Activated CD8-positive, alpha-beta memory T cell treated with anti-CD3 and anti-CD28 coated beads for 24 hours (primary cell): ENCODE measurements at regions not wholly inside any gene's neighbourhood (a gene's known extent, or its start where the extent isn't known, plus 50 kb on each side); places are given as distances from the start of the nearest gene placed in this dataset.
"Not testable (repeated sequence)": the region's sequence is repeated elsewhere in the genome, so short reads cannot be mapped to it uniquely, and the experiment has no call there.

Source experiments
- DNase-seq: peaks from one replicate; pipeline ENCODE4 v3.0.0-alpha.2; 2020

DNA sequence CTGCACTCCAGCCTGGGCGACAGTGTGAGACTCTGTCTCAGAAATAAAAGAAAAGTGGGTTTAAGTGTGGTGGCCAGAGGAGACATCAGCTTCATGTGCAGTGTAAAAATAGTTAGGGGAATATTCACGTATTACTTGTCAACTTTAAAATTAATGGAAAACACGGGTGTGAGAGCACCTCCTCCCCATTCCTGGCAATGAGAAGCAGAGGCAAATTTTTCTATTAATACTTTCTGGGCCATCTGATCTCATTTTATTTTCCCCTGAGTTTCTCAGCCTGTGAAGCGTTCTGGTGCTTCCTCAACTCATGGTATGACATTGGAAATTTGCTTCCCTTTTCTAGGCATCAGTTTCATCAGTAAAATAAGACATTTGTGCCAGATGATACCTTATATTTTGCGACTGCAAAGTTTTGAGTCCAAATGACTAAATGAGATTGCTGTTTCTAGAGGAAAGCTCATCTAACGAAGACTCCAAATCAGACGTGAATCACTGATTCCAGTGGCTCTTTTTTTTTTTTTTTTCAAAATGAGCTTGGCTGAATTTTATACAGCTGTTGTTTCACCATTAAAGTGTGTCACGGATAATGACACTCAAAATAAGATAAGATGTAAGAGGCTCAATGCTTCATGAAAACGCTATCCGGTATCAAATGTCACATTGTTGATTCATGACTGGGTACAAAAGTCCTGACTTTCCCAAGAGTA, 104.6 kb downstream of the MSX2 start:
- no peak for DNase-seq

DNA sequence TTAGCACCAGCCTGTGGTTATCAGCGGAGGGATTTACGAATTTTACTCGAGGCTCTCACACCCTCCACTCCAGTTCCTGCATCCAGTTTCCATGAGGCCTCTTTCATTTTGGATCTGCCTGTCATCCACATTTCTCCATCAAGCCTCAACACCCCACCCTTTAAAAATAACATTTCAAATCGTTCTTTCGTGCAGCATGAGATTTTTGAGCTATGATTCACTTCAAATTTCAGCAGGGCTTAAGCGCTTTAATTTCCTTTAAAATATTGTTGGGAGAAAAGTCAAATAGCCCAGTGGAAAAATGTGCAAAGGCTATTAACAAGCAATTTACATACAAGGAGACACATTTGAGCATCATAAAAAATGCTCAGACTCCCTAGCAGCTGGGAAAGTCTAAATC, 103.2 kb downstream of the MSX2 start:
- no peak for DNase-seq

DNA sequence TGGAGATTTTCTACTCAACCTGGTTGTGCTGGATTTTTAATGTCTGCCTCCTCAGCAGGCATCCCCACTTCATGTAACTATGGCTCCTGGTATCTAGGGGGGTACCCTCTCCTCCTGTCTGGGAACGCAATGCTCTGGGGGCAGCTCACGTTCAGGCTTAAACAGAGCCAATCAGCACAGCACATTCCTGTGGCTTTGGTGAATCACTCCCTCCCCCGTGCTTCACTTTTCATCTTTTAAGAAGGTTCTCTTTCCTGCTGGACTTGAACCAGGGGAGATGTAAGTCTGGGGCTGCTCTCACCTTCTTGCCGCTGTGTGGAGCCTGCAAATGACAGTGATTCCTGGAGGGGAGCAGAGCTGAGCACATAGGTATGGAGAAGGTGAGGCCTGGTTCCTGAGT, 101.2 kb downstream of the MSX2 start:
- no peak for DNase-seq

GRCh38 chr5:174818430-174818829, 94.0 kb downstream of the MSX2 start:
- DNase-seq, result no peak

GRCh38 chr5:174817610-174818009, 93.2 kb downstream of the MSX2 start:
- DNase-seq, result no peak

GRCh38 chr5:174816858-174817257, 92.5 kb downstream of the MSX2 start:
- DNase-seq, result no peak

- no peak for DNase-seq
These were observed 87.1 kb downstream of the MSX2 start for GRCh38 chr5:174811438-174811837.

GRCh38 chr5:174810796-174811195, 86.4 kb downstream of the MSX2 start:
- no peak for DNase-seq

- DNase-seq, result no peak
These were observed 83.1 kb downstream of the MSX2 start for GRCh38 chr5:174807471-174807870.

- no peak for DNase-seq
These were observed 82.3 kb downstream of the MSX2 start for GRCh38 chr5:174806729-174807128.

DNA sequence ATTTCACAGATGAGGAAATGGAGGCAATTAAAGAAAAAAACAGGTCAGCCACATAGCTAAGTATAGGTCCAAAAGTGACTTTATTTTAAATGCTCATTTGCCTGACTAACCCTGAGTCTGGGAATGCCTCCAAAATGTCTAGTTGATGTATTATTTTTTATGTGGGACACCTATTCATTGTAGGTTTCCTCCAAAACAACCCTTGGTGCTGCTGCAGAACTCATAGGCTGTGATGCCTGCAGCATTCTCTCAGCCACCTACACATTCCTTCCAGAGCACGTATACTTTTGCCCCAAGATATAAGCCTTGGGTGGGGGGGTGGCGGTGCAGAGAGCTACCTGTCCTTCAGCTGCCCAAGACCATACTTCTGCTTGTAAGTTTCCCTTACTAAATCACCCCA, 77.4 kb downstream of the MSX2 start:
- no peak for DNase-seq

- no peak for DNase-seq
These were observed 76.1 kb downstream of the MSX2 start for GRCh38 chr5:174800435-174800834.

DNA sequence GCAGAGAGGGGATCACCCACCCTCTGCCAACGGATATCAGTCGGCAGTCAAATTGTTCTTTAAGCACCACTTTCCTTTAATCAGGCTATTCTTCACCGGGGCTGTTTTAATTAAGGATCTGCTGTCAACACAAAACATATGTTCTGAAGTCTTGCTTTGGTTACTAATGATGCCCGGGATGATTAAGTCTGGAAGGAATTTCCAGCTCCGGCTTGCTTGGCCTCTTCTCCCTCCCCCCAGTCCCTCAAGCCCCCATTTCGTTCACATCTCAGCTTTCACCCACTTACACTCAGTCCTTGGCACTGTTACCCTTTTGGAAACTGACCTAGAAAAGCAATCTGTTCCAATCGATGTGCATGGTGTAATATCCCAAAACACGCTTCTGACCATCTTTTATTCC, 74.7 kb downstream of the MSX2 start:
- DNase-seq, result no peak

DNA sequence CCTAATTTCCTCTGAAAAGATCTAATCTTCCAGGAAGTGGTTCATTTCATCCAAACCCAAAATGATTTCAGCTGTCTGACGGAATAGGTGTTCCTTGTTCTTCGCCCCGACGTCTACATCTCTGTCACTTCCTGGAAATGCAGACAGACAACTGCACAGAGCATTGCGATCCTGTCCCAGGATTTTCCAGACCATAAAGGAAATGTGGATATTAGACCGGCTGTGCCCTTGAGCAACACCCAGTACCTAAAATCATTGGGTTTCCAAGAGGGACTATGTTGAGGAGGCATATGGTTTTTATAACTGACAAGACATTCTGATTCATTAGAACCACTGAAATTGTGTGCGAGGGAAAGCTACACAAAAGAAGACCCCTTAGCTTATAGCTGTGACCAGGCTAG, 74.2 kb downstream of the MSX2 start:
- no peak for DNase-seq

DNA sequence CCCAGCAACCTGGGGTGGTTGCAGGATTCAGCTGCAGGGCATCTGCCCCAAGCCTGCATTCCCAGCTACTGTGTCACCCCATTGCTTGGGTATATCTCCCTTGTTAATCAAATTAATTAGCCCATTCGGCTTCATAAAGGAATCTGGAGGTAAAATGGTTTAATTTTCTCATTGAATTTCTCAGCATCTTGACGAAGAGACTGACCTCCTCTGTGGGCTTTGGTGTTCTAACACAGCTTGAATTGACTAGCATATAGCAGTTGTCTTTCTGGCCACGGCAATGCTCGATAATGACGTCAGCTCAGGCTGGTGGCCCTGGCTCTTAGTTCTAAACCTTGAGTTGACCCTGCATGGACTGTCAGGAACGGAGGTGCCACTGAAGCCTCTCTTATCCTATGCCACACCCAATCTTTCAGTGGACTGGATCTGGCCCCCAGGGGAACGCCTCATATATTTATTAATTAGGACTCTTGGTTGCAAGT, 72.4 kb downstream of the MSX2 start:
- no peak for DNase-seq

GRCh38 chr5:174794931-174795672, 70.7 kb downstream of the MSX2 start:
- no peak for DNase-seq

DNA sequence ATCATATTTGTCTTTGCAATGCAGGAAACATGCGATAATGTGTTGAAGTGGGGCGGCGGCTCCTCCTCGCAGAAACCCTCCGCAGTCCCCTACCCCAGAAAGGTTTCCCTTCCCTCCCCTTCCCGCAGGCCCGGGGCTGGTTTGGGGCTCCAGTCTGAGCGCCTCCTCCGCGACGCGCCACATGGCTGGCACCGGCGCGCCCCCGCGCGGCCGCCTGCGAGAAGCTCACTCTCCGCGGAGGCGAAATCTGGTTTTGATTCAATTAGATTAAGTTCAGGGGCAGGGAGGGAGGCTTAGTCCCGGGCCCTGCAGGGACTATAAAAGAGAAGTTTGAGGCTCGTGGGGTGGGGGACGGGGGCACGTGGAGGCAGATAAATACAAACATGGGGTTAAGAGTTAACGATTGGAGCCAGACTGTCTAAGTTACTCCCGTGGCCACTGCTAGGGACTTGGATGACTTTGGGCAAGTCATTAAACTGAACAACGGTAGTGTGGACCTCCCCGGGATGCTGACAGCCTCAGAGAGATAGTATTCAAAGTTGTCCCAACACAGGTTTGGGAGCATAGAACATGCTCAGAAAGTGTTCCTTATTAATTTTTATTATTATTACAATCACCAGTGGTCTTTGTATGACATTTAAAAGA, 69.4 kb downstream of the MSX2 start:
- DNase-seq, result peak; percentile 70

DNA sequence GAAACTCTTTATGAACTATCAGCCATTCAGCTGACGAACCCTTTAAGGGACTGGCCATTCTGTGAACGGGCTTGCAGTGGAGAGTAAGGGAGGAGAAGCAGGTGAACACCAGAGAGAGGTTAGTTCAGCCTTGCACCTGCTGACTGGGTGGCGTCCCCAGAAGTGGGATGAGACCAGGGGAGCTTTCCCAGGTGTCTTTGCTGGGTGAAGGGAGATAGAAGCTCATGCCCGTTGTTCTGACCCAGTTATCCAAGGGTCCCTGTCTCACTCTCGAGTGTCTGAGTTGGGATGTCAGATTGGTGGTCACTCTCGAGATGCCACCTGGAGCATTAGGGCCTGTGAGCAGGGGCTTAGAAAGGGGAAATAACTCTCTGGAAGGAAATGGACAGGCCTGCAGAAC, 68.7 kb downstream of the MSX2 start:
- no peak for DNase-seq

- DNase-seq, result not testable (repeated sequence)
These were observed 67.9 kb downstream of the MSX2 start for GRCh38 chr5:174792265-174792664.

- DNase-seq, result no peak
These were observed 66.5 kb downstream of the MSX2 start for GRCh38 chr5:174790906-174791305.

DNA sequence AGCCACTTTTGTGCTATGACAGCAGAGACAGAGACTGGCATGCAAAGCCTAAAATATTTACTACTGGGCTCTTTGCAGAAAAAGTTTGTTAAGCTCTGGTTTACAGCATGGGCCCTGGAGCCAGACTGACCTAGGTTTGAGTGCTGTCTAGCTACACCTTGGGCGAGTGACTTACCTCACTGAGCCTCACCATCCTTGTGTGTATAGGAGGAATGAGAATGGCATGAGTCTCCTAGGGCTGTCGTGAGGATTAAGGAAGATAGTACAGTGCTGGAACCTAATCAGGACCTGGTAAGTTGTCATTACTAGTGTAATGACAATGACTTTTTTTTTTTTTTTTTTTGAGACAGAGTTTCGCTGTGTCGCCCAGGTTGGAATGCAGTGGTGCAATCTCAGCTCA, 65.2 kb downstream of the MSX2 start:
- no peak for DNase-seq

GRCh38 chr5:174785120-174785680, 60.8 kb downstream of the MSX2 start:
- no peak for DNase-seq
